Inferior parietal cortex (tissue), 1 donor: ENCODE measurements at regions not wholly inside any gene's neighbourhood (a gene's known extent, or its start where the extent isn't known, plus 50 kb on each side); places are given as distances from the start of the nearest gene placed in this dataset.

Experiments used
- DNase-seq: peaks from one replicate; pipeline ENCODE4 v3.0.0-alpha.2; 2016; ENCODE audit errors: extremely low spot score

GRCh38 chr5:169448826-169449225 is 134.7 kb upstream of the SPDL1 start:
- no peak for DNase-seq

GRCh38 chr5:169445191-169445590 is 138.4 kb upstream of the SPDL1 start:
- DNase-seq = no peak

GRCh38 chr5:169442913-169443784 is 140.4 kb upstream of the SPDL1 start:
- DNase-seq = no peak

GRCh38 chr5:169442403-169442874 is 141.1 kb upstream of the SPDL1 start:
- no peak for DNase-seq

- no peak for DNase-seq
These were observed 139.3 kb upstream of the SLIT3 start for GRCh38 chr5:169440107-169440705.

- no peak for DNase-seq
These were observed 138.4 kb upstream of the SLIT3 start for GRCh38 chr5:169439362-169439761.

GRCh38 chr5:169435506-169436229 is 134.7 kb upstream of the SLIT3 start:
- DNase-seq = no peak

- no peak for DNase-seq
These were observed 132.3 kb upstream of the SLIT3 start for GRCh38 chr5:169433221-169433651.

- no peak for DNase-seq
These were observed 130.4 kb upstream of the SLIT3 start for GRCh38 chr5:169431386-169431785.

GRCh38 chr5:169430671-169431070 is 129.7 kb upstream of the SLIT3 start:
- no peak for DNase-seq

GRCh38 chr5:169429044-169429443 is 128.1 kb upstream of the SLIT3 start:
- DNase-seq = no peak

GRCh38 chr5:169426784-169427183 is 125.8 kb upstream of the SLIT3 start:
- no peak for DNase-seq

GRCh38 chr5:169424670-169425378 is 123.9 kb upstream of the SLIT3 start:
- no peak for DNase-seq

GRCh38 chr5:169424279-169424655 is 123.3 kb upstream of the SLIT3 start:
- no peak for DNase-seq

GRCh38 chr5:169423580-169424278 is 122.8 kb upstream of the SLIT3 start:
- DNase-seq = no peak

- no peak for DNase-seq
These were observed 121.1 kb upstream of the SLIT3 start for GRCh38 chr5:169422087-169422486.

- DNase-seq = no peak
These were observed 120.7 kb upstream of the SLIT3 start for GRCh38 chr5:169421677-169422076.

GRCh38 chr5:169417676-169418075 is 116.7 kb upstream of the SLIT3 start:
- DNase-seq = no peak

- no peak for DNase-seq
These were observed 115.8 kb upstream of the SLIT3 start for GRCh38 chr5:169416583-169417196.

GRCh38 chr5:169415948-169416347 is 115.0 kb upstream of the SLIT3 start:
- no peak for DNase-seq

GRCh38 chr5:169415371-169415770 is 114.4 kb upstream of the SLIT3 start:
- DNase-seq = no peak
